Lower leg skin (tissue), 4 donors: ENCODE measurements at regions not wholly inside any gene's neighbourhood (a gene's known extent, or its start where the extent isn't known, plus 50 kb on each side); places are given as distances from the start of the nearest gene placed in this dataset.
A peak's percentile ranks its signal among the peaks of the same experiment; 100 is the strongest.

ENCODE experiments used
- DNase-seq, 2 donors: peaks; one replicate each; pipeline ENCODE4 v3.0.0-alpha.2; 2019; ENCODE audit warnings: low spot score in 2 of 2
- H3K4me3 ChIP-seq: fragments of 200-600 bp; sonication (generic); 2 replicates; pipeline ENCODE4 v1.5.1; 2017; ENCODE audit warnings: mild to moderate bottlenecking, low read depth; ENCODE audit not compliant: poor library complexity, severe bottlenecking
- CTCF ChIP-seq, 3 donors: fragments of 450-650 bp; IDR thresholded peaks; one replicate each; pipeline ENCODE4 v1.5.1; 2016; ENCODE audit warnings: antibody characterized with exemption in 3 of 3, mild to moderate bottlenecking in 3 of 3, moderate library complexity in 2 of 3
- POLR2A ChIP-seq, 2 donors: fragments of 450-650 bp; IDR thresholded peaks; one replicate each; pipeline ENCODE4 v1.6.1; 2016 to 2017; ENCODE audit warnings: antibody characterized with exemption in 2 of 2, mild to moderate bottlenecking in 1 of 2, moderate library complexity in 1 of 2
- WGBS, 2 donors: methylation state at CpG; one replicate each; pipeline ENCODE4 v1.1.5; 2018; 5-methylcytosine and 5-hydroxymethylcytosine counted together
- intact Hi-C: fragments of 100-400 bp; cut with DNase I; formaldehyde crosslinking; loops from one replicate; pipeline ENCODE4 v1.15.0; 2023; ENCODE audit warnings: low total_unique reads

- intact Hi-C loops = no loop called here
- no peak overlapping the region for H3K4me3 ChIP-seq
- no peak for DNase-seq
- TF ChIP-seq POLR2A (IDR thresholded peaks at IDR 0.05) (no peak), CTCF (IDR thresholded peaks at IDR 0.05) (no peak)
Observed at GRCh38 chr2:59590798-59591197, 962.7 kb downstream of the BCL11A start.

- intact Hi-C loops = no loop called here
- 71 to 78% methylated on average over 4 of the region's 4 CpGs for WGBS, 2 donors
- DNase-seq = no peak
- TF ChIP-seq CTCF (IDR thresholded peaks at IDR 0.05) (no peak), POLR2A (IDR thresholded peaks at IDR 0.05) (no peak)
- no peak overlapping the region for H3K4me3 ChIP-seq
Observed at GRCh38 chr2:59589881-59590280, 963.6 kb downstream of the BCL11A start.

GRCh38 chr2:59588286-59588685, 965.2 kb downstream of the BCL11A start:
- no peak for TF ChIP-seq CTCF (IDR thresholded peaks at IDR 0.05)
- no peak for TF ChIP-seq POLR2A (IDR thresholded peaks at IDR 0.05)
- WGBS, 2 donors = 94 to 95% methylated on average over 5 of the region's 5 CpGs
- H3K4me3 ChIP-seq = no peak overlapping the region
- intact Hi-C loops = no loop called here
- no peak for DNase-seq

GRCh38 chr2:59586176-59586575, 967.3 kb downstream of the BCL11A start:
- DNase-seq = no peak
- H3K4me3 ChIP-seq = no peak overlapping the region
- TF ChIP-seq CTCF (IDR thresholded peaks at IDR 0.05) (no peak), POLR2A (IDR thresholded peaks at IDR 0.05) (no peak)
- WGBS, 2 donors = 94 to 97% methylated on average over 1 of the region's 1 CpG
- intact Hi-C loops = no loop called here

GRCh38 chr2:59585655-59586054, 967.8 kb downstream of the BCL11A start:
- intact Hi-C loops = no loop called here
- no peak overlapping the region for H3K4me3 ChIP-seq
- peak in 1 of 2 donors; percentile 67 for DNase-seq
- 50 to 69% methylated on average over 6 of the region's 6 CpGs for WGBS, 2 donors
- TF ChIP-seq CTCF (IDR thresholded peaks at IDR 0.05) (no peak), POLR2A (IDR thresholded peaks at IDR 0.05) (no peak)

- H3K4me3 ChIP-seq = no peak overlapping the region
- TF ChIP-seq POLR2A (IDR thresholded peaks at IDR 0.05) (no peak), CTCF (IDR thresholded peaks at IDR 0.05) (no peak)
- WGBS, 2 donors = 83 to 91% methylated on average over 1 of the region's 1 CpG
- DNase-seq = no peak
- intact Hi-C loops = no loop called here
Observed at GRCh38 chr2:59584958-59585357, 968.5 kb downstream of the BCL11A start.
